ENCODE measurements at regions not wholly inside any gene's neighbourhood (a gene's known extent, or its start where the extent isn't known, plus 50 kb on each side); places are given as distances from the start of the nearest gene placed in this dataset.
A peak's percentile ranks its signal among the peaks of the same experiment; 100 is the strongest.
"Not testable (repeated sequence)": the region's sequence is repeated elsewhere in the genome, so short reads cannot be mapped to it uniquely, and the experiment has no call there.

DNA sequence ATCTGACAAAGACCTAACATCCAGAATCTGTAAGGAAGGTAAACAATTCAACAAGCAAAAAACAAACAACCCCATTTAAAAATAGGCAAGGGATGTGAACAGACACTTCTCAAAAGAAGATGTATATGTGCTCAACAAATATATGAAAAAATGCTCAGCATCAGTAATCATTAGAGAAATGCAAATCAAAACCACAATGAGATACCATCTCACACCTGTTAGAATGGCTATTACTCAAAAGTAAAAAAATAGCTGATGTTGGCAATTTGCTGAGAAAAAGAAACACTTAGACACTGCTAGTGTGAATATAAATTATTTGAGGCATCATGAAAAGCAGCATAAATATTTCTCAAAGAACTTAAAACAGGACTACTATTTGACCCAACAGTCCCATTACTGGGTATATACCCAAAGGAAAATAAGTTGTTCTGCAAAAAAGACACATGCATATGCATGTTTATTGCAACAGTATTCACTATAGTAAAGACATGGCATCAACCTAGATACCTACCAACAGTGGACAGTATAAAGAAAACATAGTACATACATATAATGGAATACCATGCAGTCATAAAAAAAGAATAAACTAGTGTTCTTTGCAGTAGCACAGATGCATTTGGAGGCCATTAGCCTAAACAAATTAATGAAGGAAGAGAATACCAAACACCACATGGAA, 980.1 kb downstream of the KCNMA1 start:
- no peak for DNase-seq

DNA sequence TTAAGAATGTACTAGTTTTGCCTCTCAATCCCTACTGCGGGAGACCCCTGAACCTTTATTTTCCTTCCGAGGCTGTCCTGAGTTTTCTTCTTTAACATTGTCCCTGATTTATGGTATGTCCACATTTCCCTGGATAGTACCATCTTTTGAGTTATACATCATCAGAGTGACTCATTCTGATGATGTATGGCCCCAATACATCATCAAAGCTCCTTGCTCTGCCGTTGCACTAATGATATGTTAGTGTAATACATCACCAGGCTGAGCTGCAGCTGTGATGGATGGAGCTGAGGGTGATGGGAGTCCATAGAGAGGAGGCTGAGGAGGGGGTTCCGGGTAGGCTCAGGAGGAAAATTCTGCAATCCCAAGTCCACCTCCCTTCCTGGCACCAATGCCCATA, 986.5 kb downstream of the KCNMA1 start:
- DNase-seq, result no peak

DNA sequence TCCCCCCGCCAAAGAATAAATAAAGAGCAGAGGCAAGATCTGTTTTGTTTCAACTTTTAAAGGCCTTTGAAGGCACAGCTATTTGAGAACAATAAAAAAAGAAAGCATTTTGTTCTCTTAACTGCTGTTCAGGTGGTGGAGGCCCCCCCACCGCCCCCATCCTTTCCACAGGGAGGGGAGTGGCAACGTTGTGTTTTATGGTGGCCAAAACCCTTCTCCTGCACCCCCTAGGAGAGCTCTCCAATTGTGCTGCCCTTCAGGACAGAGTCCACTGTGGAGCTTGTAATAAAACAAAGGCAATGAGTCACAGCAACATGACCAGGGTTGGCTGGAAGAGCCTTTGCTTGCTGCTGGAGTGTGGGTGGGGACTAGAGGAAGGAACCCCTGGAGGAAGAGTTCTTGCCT, 987.9 kb downstream of the KCNMA1 start:
- DNase-seq, result no peak

DNA sequence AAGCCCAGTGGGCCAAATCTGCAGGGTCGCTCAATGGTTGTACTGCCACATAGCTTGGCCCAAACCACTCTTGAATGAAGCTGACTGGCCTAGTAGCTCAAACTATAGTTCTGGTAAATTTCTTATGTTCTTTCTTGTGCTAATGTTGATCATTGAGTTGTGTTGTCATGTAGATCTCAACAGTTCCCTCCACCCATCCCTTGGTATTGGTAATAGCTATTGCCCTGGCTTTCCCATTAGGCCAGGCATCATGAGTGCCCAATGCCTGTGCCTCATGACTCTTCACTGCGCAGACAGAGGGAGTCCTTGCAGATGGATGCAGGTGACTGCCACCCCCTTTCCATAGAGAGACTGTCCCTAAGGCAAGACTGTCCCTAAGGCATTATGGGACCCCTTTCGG, 988.4 kb downstream of the KCNMA1 start:
- DNase-seq, result no peak

GRCh38 chr10:76647301-76647700, 990.3 kb downstream of the KCNMA1 start:
- DNase-seq, result no peak

DNA sequence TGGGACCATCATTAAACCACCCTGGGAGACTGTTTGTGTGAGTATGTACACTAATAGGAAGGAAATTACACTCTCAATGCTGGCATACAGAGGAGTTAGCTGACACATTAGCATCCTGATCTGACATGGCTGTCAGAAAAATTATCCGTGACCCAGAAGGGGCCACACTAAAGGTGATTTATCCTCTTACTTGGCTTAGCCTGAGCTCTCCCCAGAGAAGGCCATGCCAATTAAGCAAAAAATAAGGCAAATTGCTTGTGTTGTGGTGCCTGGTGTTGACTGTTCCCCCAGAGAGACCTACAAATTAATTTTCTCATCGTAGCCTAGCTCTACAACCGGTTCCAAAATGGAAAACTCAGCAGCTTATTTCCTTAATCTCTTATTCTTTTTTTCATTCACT, 992.3 kb downstream of the KCNMA1 start:
- no peak for DNase-seq

DNA sequence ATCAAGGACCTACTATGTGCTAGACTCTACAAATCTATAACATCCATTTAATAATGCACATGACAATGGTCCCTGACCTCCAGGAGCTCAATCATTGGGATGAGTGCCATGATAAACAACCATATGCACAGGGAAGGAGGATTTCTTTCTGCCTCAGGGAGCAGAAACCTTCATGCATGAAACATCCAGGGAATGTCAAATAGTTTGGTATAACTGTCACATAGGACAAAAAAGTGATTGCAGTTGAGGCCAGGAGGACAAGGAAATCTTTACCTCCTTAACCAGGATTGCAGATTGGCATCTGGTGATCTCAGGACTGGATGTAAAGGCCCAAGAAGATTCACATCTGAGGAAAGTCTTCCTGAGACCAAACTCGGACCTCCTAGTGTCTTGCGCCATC, 993.1 kb downstream of the KCNMA1 start:
- DNase-seq, result no peak

DNA sequence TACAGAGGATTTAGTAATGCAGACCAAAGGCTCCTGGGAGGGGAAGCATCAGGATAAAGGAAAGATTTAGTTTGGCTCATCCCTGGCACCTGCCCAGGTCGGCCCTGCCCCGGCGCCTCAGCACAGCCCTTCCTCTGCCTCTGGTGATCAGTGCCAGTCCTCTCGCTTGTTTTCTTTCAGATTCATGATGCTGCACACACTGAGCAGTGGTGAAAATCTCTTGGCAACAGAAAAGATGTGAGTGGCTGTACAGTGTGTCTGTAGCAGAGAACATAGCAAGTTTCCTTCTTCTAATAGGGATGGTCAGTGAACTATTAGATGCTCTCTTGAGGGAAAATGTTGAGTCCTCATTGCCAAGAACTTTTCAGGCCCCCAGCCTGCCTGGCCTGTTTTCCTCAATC, 994.1 kb downstream of the KCNMA1 start:
- no peak for DNase-seq

GRCh38 chr10:76642358-76642757, 995.2 kb downstream of the KCNMA1 start:
- no peak for DNase-seq

DNA sequence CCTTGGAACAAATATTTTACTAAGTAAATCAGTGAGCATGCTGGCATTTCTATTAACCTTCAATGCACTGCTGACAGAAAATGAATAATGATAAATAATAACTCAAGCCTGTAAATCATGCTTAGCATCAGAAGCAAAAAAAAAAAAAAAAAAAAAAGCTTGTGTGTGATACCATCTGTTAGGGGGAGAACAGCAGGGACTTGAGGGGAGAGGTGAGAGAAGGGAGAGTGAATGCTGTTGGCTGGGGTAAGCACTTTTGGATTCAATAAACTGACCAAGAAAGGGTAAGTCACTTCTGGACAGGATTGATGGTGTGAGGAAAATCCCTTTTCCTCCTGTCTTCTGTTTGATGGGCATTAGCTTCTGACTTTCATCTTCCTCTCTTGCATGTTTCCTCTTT, 996.4 kb downstream of the KCNMA1 start:
- DNase-seq, result no peak

DNA sequence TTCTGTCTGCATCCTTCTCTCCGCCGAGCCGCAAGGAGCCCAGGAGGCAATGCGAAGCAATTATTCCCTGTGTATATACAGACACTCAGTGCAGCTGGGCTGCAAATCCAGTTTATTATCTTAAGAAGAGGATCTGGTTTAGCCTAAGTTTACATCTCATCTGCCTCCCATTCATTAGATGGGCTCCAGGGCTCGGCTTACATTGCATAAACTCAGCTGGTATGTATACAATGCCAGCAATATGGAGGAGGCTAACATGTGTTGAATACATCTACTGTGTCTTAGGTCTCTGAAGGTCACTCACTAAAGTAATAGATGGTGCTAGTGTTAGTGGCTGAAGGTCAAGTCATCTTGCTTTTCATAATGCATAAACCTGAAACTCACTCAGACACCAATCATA, 996.8 kb downstream of the KCNMA1 start:
- no peak for DNase-seq

- DNase-seq, result peak; percentile 59
These were observed 1004.9 kb downstream of the KCNMA1 start for GRCh38 chr10:76632767-76633051.

- no peak for DNase-seq
These were observed 1005.5 kb downstream of the KCNMA1 start for GRCh38 chr10:76631884-76632766.

DNA sequence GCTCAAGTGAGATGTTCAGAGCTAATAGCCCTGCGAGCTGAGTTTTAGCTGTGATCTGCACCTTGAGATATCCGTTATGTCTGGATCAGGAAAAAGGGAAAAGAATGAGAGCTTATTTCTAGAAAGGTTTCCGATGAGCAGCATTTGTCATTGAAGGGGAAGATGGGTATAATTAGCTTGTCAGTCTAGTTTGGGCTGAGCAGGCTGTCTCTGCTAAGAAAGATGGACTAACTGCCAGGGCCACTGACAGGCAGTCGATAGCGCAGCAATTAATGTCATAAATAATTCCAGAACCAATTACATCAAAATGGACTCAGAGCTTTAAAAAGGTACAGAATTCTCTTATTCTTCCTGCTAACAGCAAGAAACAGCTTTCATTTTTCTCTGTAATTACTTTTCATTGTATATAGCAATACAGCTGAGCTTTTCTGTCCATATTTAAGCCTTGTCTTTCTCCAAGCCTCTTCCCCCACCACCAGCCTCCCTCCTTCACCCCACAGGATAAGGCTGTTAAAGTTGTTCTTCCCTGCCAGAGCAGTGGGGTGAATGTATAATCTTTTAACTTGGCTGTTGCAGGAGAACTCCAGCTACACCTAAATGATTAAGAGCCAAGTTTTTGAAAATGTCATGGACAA, 1006.5 kb downstream of the KCNMA1 start:
- no peak for DNase-seq

- no peak for DNase-seq
These were observed 1008.8 kb downstream of the KCNMA1 start for GRCh38 chr10:76628801-76629200.

GRCh38 chr10:76626386-76626785, 1011.2 kb downstream of the KCNMA1 start:
- no peak for DNase-seq

- no peak for DNase-seq
These were observed 1013.1 kb downstream of the KCNMA1 start for GRCh38 chr10:76624470-76624869.

GRCh38 chr10:76621886-76622620, 1015.6 kb downstream of the KCNMA1 start:
- no peak for DNase-seq

- no peak for DNase-seq
These were observed 1019.0 kb downstream of the KCNMA1 start for GRCh38 chr10:76618641-76619040.

DNA sequence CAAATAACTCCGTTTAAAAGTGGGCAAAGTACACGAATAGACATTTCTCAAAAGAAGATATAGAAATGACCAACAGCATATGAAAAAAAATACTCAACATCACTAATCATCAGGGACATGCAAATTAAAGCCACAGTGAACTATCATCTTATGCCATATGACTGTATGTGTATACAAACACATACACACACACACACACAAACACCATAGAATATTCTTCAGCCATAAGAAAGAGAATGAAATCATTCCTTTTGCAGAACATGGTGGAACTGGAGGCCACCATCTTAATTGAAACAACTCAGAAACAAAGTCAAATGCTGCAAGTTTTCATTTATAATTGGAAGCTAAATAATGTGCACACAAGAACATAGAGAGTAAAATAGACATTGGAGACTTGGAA, 1019.4 kb downstream of the KCNMA1 start:
- DNase-seq, result no peak

- not testable (repeated sequence) for DNase-seq
These were observed 1020.9 kb downstream of the KCNMA1 start for GRCh38 chr10:76616666-76617065.

- DNase-seq, result no peak
These were observed 1022.6 kb downstream of the KCNMA1 start for GRCh38 chr10:76615049-76615448.

Data from islet precursor cell (in vitro differentiated cells).